H9 (cell line): ENCODE measurements at regions not wholly inside any gene's neighbourhood (a gene's known extent, or its start where the extent isn't known, plus 50 kb on each side); places are given as distances from the start of the nearest gene placed in this dataset.

Experiments
- DNase-seq: peaks from one replicate; pipeline ENCODE4 v3.0.0-alpha.2; 2017
- H2AFZ ChIP-seq: one replicate; pipeline ENCODE4 v1.6.1; 2013; ENCODE audit warnings: mild to moderate bottlenecking, low read length, control low read depth, moderate library complexity
- H2AK5ac ChIP-seq: 2 replicates; pipeline ENCODE4 v1.6.1; 2013; ENCODE audit warnings: low read length, control low read depth, mixed read lengths; ENCODE audit not compliant: insufficient read length
- H2BK120ac ChIP-seq: one replicate; pipeline ENCODE4 v1.6.1; 2013; ENCODE audit warnings: low read depth, mild to moderate bottlenecking, low read length, control low read depth, inconsistent platforms; ENCODE audit not compliant: poor library complexity, severe bottlenecking
- H2BK12ac ChIP-seq: 2 replicates; pipeline ENCODE4 v1.6.1; 2013; ENCODE audit warnings: low read length, control low read depth, mixed read lengths, low read depth; ENCODE audit not compliant: insufficient read length
- H2BK15ac ChIP-seq: 2 replicates; pipeline ENCODE4 v1.6.1; 2013; ENCODE audit warnings: low read depth, low read length, control low read depth
- H2BK20ac ChIP-seq: one replicate; pipeline ENCODE4 v1.6.1; 2013; ENCODE audit warnings: low read depth, mild to moderate bottlenecking, low read length, control low read depth, inconsistent platforms; ENCODE audit not compliant: poor library complexity, severe bottlenecking
- H2BK5ac ChIP-seq: 2 replicates; pipeline ENCODE4 v1.6.1; 2013; ENCODE audit warnings: low read length, control low read depth, mixed read lengths; ENCODE audit not compliant: insufficient read length
- H3K14ac ChIP-seq: 2 replicates; pipeline ENCODE4 v1.6.1; 2013; ENCODE audit warnings: low read length, control low read depth; ENCODE audit not compliant: insufficient read depth
- H3K18ac ChIP-seq: 2 replicates; pipeline ENCODE4 v1.6.1; 2013; ENCODE audit warnings: low read depth, mild to moderate bottlenecking, mixed read lengths, low read length, control low read depth; ENCODE audit not compliant: insufficient read length
- H3K23ac ChIP-seq: 2 replicates; pipeline ENCODE4 v1.6.1; 2013; ENCODE audit warnings: low read length, control low read depth, mixed read lengths, low read depth; ENCODE audit not compliant: insufficient read length
- H3K23me2 ChIP-seq: 2 replicates; pipeline ENCODE4 v1.6.1; 2013; ENCODE audit warnings: low read depth, mild to moderate bottlenecking, mixed read lengths, low read length, control low read depth; ENCODE audit not compliant: insufficient read length, poor library complexity, severe bottlenecking
- H3K27ac ChIP-seq: 2 replicates; pipeline ENCODE4 v1.5.1; 2013; ENCODE audit warnings: low read length, control low read depth, mixed read lengths, low read depth; ENCODE audit not compliant: insufficient read length
- H3K27me3 ChIP-seq: 2 replicates; pipeline ENCODE4 v1.6.1; 2013; ENCODE audit warnings: low read length, control low read depth, inconsistent platforms; ENCODE audit not compliant: insufficient read depth
- H3K4ac ChIP-seq: 2 replicates; pipeline ENCODE4 v1.6.1; 2013; ENCODE audit warnings: low read depth, mild to moderate bottlenecking, control low read depth, inconsistent platforms, low read length, moderate library complexity
- H3K4me1 ChIP-seq: 2 replicates; pipeline ENCODE4 v1.6.1; 2013; ENCODE audit warnings: low read length, control low read depth, inconsistent platforms; ENCODE audit not compliant: insufficient read depth
- H3K4me2 ChIP-seq: 2 replicates; pipeline ENCODE4 v1.6.1; 2013; ENCODE audit warnings: low read length, control low read depth, mixed read lengths; ENCODE audit not compliant: insufficient read length, insufficient read depth
- H3K56ac ChIP-seq: 2 replicates; pipeline ENCODE4 v1.6.1; 2013; ENCODE audit warnings: low read depth, mild to moderate bottlenecking, mixed read lengths, low read length, control low read depth; ENCODE audit not compliant: insufficient read length
- H3K79me1 ChIP-seq: 2 replicates; pipeline ENCODE4 v1.6.1; 2013; ENCODE audit warnings: low read depth, mild to moderate bottlenecking, moderate library complexity, low read length, control low read depth, inconsistent platforms; ENCODE audit not compliant: insufficient read depth, poor library complexity, severe bottlenecking
- H3K79me2 ChIP-seq: 2 replicates; pipeline ENCODE4 v1.6.1; 2013; ENCODE audit warnings: low read length, control low read depth, inconsistent platforms; ENCODE audit not compliant: insufficient read depth
- H3K9ac ChIP-seq: 2 replicates; pipeline ENCODE4 v1.6.1; 2013; ENCODE audit warnings: low read length, control low read depth, mixed read lengths; ENCODE audit not compliant: insufficient read length; ENCODE audit errors: extremely low read depth
- H3K9me3 ChIP-seq: one replicate; pipeline ENCODE4 v1.6.1; 2013; ENCODE audit warnings: low read depth, low read length, inconsistent platforms; ENCODE audit not compliant: control insufficient read depth
- H3T11ph ChIP-seq: one replicate; pipeline ENCODE4 v1.6.1; 2013; ENCODE audit warnings: mild to moderate bottlenecking, low read length, control low read depth, inconsistent platforms
- H4K20me1 ChIP-seq: one replicate; pipeline ENCODE4 v1.6.1; 2013; ENCODE audit not compliant: control insufficient read depth, insufficient read length, insufficient read depth
- H4K5ac ChIP-seq: 2 replicates; pipeline ENCODE4 v1.6.1; 2013; ENCODE audit warnings: low read depth, mild to moderate bottlenecking, mixed read lengths, low read length, control low read depth; ENCODE audit not compliant: insufficient read length
- H4K8ac ChIP-seq: replicated peaks from 2 replicates; pipeline ENCODE4 v1.6.1; 2013; ENCODE audit warnings: low read length, control low read depth, mixed read lengths, low read depth; ENCODE audit not compliant: insufficient read length
- H4K91ac ChIP-seq: 2 replicates; pipeline ENCODE4 v1.6.1; 2013; ENCODE audit warnings: low read depth, mild to moderate bottlenecking, moderate library complexity, mixed read lengths, low read length, control low read depth; ENCODE audit not compliant: insufficient read length
- H3K27ac Mint-ChIP-seq, 3 experiments: 2 replicates in 2 of 3; 3 replicates in 1 of 3; pipeline ENCODE4 v1.8.0; 2020 to 2021; ENCODE audit warnings: mixed read lengths in 3 of 3, mild to moderate bottlenecking in 1 of 3, moderate library complexity in 1 of 3
- H3K27me3 Mint-ChIP-seq: 2 replicates; pipeline ENCODE4 v1.8.0; 2021; ENCODE audit warnings: low read depth, mild to moderate bottlenecking, moderate library complexity, mixed read lengths
- H3K36me3 Mint-ChIP-seq, 3 experiments: 2 replicates in 2 of 3; 3 replicates in 1 of 3; pipeline ENCODE4 v1.8.0; 2020 to 2021; ENCODE audit warnings: low read depth in 3 of 3, mixed read lengths in 3 of 3; ENCODE audit not compliant: insufficient read depth in 1 of 3
- H3K4me1 Mint-ChIP-seq, 2 experiments: 2 replicates each; pipeline ENCODE4 v1.8.0; 2020; ENCODE audit warnings: mixed read lengths in 2 of 2
- H3K4me3 Mint-ChIP-seq, 2 experiments: 2 replicates in 1 of 2; 3 replicates in 1 of 2; pipeline ENCODE4 v1.8.0; 2020 to 2021; ENCODE audit warnings: mild to moderate bottlenecking in 2 of 2, mixed read lengths in 2 of 2, moderate library complexity in 1 of 2
- H3K9me3 Mint-ChIP-seq, 2 experiments: 2 replicates in 1 of 2; 3 replicates in 1 of 2; pipeline ENCODE4 v1.8.0; 2020; ENCODE audit warnings: mild to moderate bottlenecking in 2 of 2, mixed read lengths in 2 of 2, moderate library complexity in 1 of 2
- CTCF ChIP-seq: fragments of 200-600 bp; sonication (generic); conservative IDR thresholded peaks from 3 replicates; pipeline ENCODE4 v1.8.0; 2021; ENCODE audit warnings: antibody characterized with exemption, mild to moderate bottlenecking
- WGBS: extraction: QIAGEN DNeasy Blood & Tissue Kit; methylation state at CpG from one replicate; pipeline ENCODE4 v1.1.7; 2013; ENCODE audit warnings: missing lambda C conversion rate, low lambda C conversion rate, mixed read lengths; ENCODE audit not compliant: insufficient read length; ENCODE audit errors: extremely low coverage; 5-methylcytosine and 5-hydroxymethylcytosine counted together

- peaks cover 10 to 27% of the 10 kb centered on the region in 2 experiments for H3K4me1 Mint-ChIP-seq
- no peak overlapping the region for H3K27ac Mint-ChIP-seq
- Histone ChIP-seq H3K4ac (no peak overlapping the region), H2BK120ac (no peak overlapping the region), H2AK5ac (no peak overlapping the region), H3K23ac (no peak overlapping the region), H4K8ac (no peak overlapping the region), H4K91ac (no peak overlapping the region), H3K27me3 (no peaks in the 10 kb centered on the region), H3K9ac (no peak overlapping the region), H4K20me1 (no peaks in the 10 kb centered on the region), H3K27ac (no peak overlapping the region), H2BK5ac (no peak overlapping the region), H3K56ac (no peak overlapping the region), H3K4me1 (peaks cover 8% of the 10 kb centered on the region), H3K9me3 (no peaks in the 10 kb centered on the region), H3K23me2 (no peaks in the 10 kb centered on the region), H2BK15ac (no peak overlapping the region), H2AFZ (no peak overlapping the region), H3K14ac (no peak overlapping the region), H3K18ac (no peak overlapping the region), H3K4me2 (no peak overlapping the region), H3K79me2 (no peaks in the 10 kb centered on the region), H2BK12ac (no peak overlapping the region), H3K79me1 (no peaks in the 10 kb centered on the region), H3T11ph (no peak overlapping the region), H4K5ac (no peak overlapping the region), H2BK20ac (no peak overlapping the region)
- H3K36me3 Mint-ChIP-seq: no peaks in the 10 kb centered on the region
- no CpG with 5 or more reads among the region's 4 CpGs for WGBS
- no peaks in the 10 kb centered on the region for H3K27me3 Mint-ChIP-seq
- TF ChIP-seq CTCF: no peak
- H3K9me3 Mint-ChIP-seq: no peaks in the 10 kb centered on the region
- H3K4me3 Mint-ChIP-seq: no peak overlapping the region
- peak; percentile 10 for DNase-seq
Measured at GRCh38 chr18:46291149-46291548, 187.0 kb downstream of the HAUS1 start.
